NCI-H1105 treated with DMSO at 0.1 percent for 48 hours (cell line): ENCODE measurements at regions not wholly inside any gene's neighbourhood (a gene's known extent, or its start where the extent isn't known, plus 50 kb on each side); places are given as distances from the start of the nearest gene placed in this dataset.
A peak's percentile ranks its signal among the peaks of the same experiment; 100 is the strongest.
"Not testable (repeated sequence)": the region's sequence is repeated elsewhere in the genome, so short reads cannot be mapped to it uniquely, and the experiment has no call there.

Experiments
- DNase-seq: peaks from one replicate; lab custom pipeline; 2025; lab: John Stamatoyannopoulos, UW

GRCh38 chr17:5962371-5962770 lies 107.8 kb upstream of the WSCD1 start:
- no peak for DNase-seq

GRCh38 chr17:5971969-5972368 lies 98.2 kb upstream of the WSCD1 start:
- DNase-seq: peak; percentile 74

- DNase-seq: no peak
Observed at GRCh38 chr17:5973410-5973809, 96.8 kb upstream of the WSCD1 start.

GRCh38 chr17:5975661-5976060 lies 94.5 kb upstream of the WSCD1 start:
- DNase-seq: no peak

GRCh38 chr17:5976251-5976650 lies 93.9 kb upstream of the WSCD1 start:
- no peak for DNase-seq

GRCh38 chr17:5978496-5978895 lies 91.7 kb upstream of the WSCD1 start:
- DNase-seq: no peak

GRCh38 chr17:5980941-5981340 lies 89.2 kb upstream of the WSCD1 start:
- DNase-seq: no peak

GRCh38 chr17:5986644-5987043 lies 83.5 kb upstream of the WSCD1 start:
- no peak for DNase-seq

- no peak for DNase-seq
Observed at GRCh38 chr17:6000426-6000825, 69.8 kb upstream of the WSCD1 start.

- DNase-seq: not testable (repeated sequence)
Observed at GRCh38 chr17:6003221-6003620, 67.0 kb upstream of the WSCD1 start.

GRCh38 chr17:6005939-6006338 lies 64.2 kb upstream of the WSCD1 start:
- DNase-seq: no peak

GRCh38 chr17:6011206-6011605 lies 59.0 kb upstream of the WSCD1 start:
- no peak for DNase-seq

GRCh38 chr17:6018788-6019187 lies 51.4 kb upstream of the WSCD1 start:
- no peak for DNase-seq

- DNase-seq: no peak
Observed at GRCh38 chr17:6019959-6020358, 50.2 kb upstream of the WSCD1 start.

- no peak for DNase-seq
Observed at GRCh38 chr17:6020376-6021010, 49.7 kb upstream of the WSCD1 start.
